Panc1 (cell line): ENCODE measurements at regions not wholly inside any gene's neighbourhood (a gene's known extent, or its start where the extent isn't known, plus 50 kb on each side); places are given as distances from the start of the nearest gene placed in this dataset.

ENCODE experiments used
- ATAC-seq: fragments of 200-7000 bp; cut with Tn5 transposase; 2 replicates; pipeline ENCODE4 v1.9.1; 2020; ENCODE audit warnings: mild to moderate bottlenecking, moderate library complexity
- BruUV-seq: library from RNA; stranded (reverse); fragments of 400-500 nt; replicated peaks from 2 replicates; lab custom pipeline; 2021; lab: Mats Ljungman, UMichigan
- CTCF ChIA-PET: fragments of 300-600 bp; sonication (Branson Sonifier 250); formaldehyde crosslinking; loops from one replicate; lab custom pipeline; 2022; ENCODE audit warnings: antibody characterized with exemption; lab: Charles Lee
- POLR2A ChIA-PET: fragments of 300-600 bp; sonication (Branson Sonifier 250); formaldehyde crosslinking; loops from one replicate; lab custom pipeline; 2022; ENCODE audit warnings: antibody characterized with exemption; lab: Charles Lee
- DNase-seq: peaks from one replicate; pipeline ENCODE4 v3.0.0-alpha.2; 2010; ENCODE audit warnings: low read depth, low spot score
- H3K27ac ChIP-seq: 2 replicates; pipeline ENCODE4 v1.5.1; 2011; ENCODE audit warnings: mild to moderate bottlenecking, low read length, inconsistent platforms
- H3K27me3 ChIP-seq: fragments of 200-500 bp; sonication (Bioruptor generic); 2 replicates; pipeline ENCODE4 v1.6.0; 2014; ENCODE audit warnings: low read length, inconsistent platforms; ENCODE audit not compliant: control insufficient read depth, insufficient read depth
- H3K36me3 ChIP-seq: fragments of 200-500 bp; sonication (Bioruptor generic); 2 replicates; pipeline ENCODE4 v1.5.1; 2014; ENCODE audit warnings: inconsistent platforms, mild to moderate bottlenecking, low read length, moderate library complexity; ENCODE audit not compliant: control insufficient read depth, insufficient read depth
- H3K4me1 ChIP-seq: 2 replicates; pipeline ENCODE4 v1.5.1; 2011; ENCODE audit warnings: inconsistent platforms, mild to moderate bottlenecking, low read length, moderate library complexity; ENCODE audit not compliant: control insufficient read depth, insufficient read depth
- H3K4me3 ChIP-seq, 2 experiments: 2 replicates each; pipeline ENCODE4 v1.5.1; 2011 to 2012; ENCODE audit warnings: low read depth in 2 of 2, low read length in 2 of 2, mild to moderate bottlenecking in 2 of 2, inconsistent platforms in 1 of 2, moderate library complexity in 1 of 2
- H3K9me3 ChIP-seq: fragments of 200-500 bp; sonication (Bioruptor generic); 2 replicates; pipeline ENCODE4 v1.5.1; 2014; ENCODE audit warnings: low read depth, mild to moderate bottlenecking, inconsistent platforms, low read length, moderate library complexity; ENCODE audit not compliant: control insufficient read depth, insufficient read depth
- POLR2AphosphoS5 ChIP-seq: IDR thresholded peaks from 2 replicates; pipeline ENCODE4 v1.6.1; 2012; ENCODE audit warnings: mild to moderate bottlenecking, low read depth, low read length, moderate library complexity
- SIN3A ChIP-seq: IDR thresholded peaks from 2 replicates; pipeline ENCODE4 v1.6.1; 2012; ENCODE audit warnings: low read depth, mild to moderate bottlenecking, low read length, moderate library complexity, borderline replicate concordance; ENCODE audit not compliant: insufficient read depth
- TCF7L2 ChIP-seq: IDR thresholded peaks from 2 replicates; pipeline ENCODE4 v1.6.1; 2011; ENCODE audit warnings: mild to moderate bottlenecking, low read depth, low read length, inconsistent platforms
- in situ Hi-C: cut with HindIII; loops from 2 replicates; pipeline ENCODE4 v1.10.0; 2016; ENCODE audit warnings: low sequenced_read_pairs, low pct_unique_long_range_greater_than_20kb
- intact Hi-C: fragments of 100-400 bp; cut with micrococcal nuclease; formaldehyde crosslinking; loops from one replicate; pipeline ENCODE4 v1.10.0; 2022; ENCODE audit not compliant: unreplicated experiment
- TF ChIP-seq, protein P1 (sequence below): fragments of 450-650 bp; IDR thresholded peaks from 2 replicates; pipeline ENCODE4 v1.5.1; 2017; ENCODE audit warnings: mild to moderate bottlenecking
- TF ChIP-seq, protein P2 (sequence below), 2 experiments: IDR thresholded peaks; 2 replicates each; pipeline ENCODE4 v1.6.1; 2011 to 2012; ENCODE audit warnings: low read depth in 2 of 2, control low read depth in 1 of 2, low read length in 1 of 2, mild to moderate bottlenecking in 1 of 2, moderate library complexity in 1 of 2; ENCODE audit not compliant: insufficient read depth in 1 of 2

DNA sequence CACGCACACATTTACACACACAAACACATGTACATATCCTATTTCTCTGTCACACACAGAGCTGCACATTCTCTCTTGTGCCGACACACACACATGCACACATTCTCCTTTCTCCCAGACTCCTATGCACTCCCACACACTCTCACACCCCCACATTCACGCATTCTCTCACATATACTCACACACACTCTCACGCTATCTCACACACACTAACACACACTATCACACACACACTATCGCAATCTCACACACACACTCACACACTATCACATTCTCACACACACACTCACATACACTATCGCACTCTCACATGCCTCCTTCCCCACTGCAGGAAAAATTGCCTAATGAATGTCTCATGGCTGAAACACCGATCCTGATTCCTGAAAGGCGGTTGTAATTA lies 450.7 kb downstream of the AACS start:
- H3K36me3 ChIP-seq: no peaks in the 10 kb centered on the region
- H3K4me1 ChIP-seq: no peaks in the 10 kb centered on the region
- ATAC-seq (no peak), DNase-seq (no peak)
- no peak overlapping the region for H3K4me3 ChIP-seq
- TF ChIP-seq SIN3A: no peak
- no peak for TF ChIP-seq TCF7L2
- TF ChIP-seq, protein P1, sequence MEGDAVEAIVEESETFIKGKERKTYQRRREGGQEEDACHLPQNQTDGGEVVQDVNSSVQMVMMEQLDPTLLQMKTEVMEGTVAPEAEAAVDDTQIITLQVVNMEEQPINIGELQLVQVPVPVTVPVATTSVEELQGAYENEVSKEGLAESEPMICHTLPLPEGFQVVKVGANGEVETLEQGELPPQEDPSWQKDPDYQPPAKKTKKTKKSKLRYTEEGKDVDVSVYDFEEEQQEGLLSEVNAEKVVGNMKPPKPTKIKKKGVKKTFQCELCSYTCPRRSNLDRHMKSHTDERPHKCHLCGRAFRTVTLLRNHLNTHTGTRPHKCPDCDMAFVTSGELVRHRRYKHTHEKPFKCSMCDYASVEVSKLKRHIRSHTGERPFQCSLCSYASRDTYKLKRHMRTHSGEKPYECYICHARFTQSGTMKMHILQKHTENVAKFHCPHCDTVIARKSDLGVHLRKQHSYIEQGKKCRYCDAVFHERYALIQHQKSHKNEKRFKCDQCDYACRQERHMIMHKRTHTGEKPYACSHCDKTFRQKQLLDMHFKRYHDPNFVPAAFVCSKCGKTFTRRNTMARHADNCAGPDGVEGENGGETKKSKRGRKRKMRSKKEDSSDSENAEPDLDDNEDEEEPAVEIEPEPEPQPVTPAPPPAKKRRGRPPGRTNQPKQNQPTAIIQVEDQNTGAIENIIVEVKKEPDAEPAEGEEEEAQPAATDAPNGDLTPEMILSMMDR: no peak
- TF ChIP-seq, protein P2, sequence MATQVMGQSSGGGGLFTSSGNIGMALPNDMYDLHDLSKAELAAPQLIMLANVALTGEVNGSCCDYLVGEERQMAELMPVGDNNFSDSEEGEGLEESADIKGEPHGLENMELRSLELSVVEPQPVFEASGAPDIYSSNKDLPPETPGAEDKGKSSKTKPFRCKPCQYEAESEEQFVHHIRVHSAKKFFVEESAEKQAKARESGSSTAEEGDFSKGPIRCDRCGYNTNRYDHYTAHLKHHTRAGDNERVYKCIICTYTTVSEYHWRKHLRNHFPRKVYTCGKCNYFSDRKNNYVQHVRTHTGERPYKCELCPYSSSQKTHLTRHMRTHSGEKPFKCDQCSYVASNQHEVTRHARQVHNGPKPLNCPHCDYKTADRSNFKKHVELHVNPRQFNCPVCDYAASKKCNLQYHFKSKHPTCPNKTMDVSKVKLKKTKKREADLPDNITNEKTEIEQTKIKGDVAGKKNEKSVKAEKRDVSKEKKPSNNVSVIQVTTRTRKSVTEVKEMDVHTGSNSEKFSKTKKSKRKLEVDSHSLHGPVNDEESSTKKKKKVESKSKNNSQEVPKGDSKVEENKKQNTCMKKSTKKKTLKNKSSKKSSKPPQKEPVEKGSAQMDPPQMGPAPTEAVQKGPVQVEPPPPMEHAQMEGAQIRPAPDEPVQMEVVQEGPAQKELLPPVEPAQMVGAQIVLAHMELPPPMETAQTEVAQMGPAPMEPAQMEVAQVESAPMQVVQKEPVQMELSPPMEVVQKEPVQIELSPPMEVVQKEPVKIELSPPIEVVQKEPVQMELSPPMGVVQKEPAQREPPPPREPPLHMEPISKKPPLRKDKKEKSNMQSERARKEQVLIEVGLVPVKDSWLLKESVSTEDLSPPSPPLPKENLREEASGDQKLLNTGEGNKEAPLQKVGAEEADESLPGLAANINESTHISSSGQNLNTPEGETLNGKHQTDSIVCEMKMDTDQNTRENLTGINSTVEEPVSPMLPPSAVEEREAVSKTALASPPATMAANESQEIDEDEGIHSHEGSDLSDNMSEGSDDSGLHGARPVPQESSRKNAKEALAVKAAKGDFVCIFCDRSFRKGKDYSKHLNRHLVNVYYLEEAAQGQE (IDR thresholded peaks at IDR 0.05; ENCODE audit: insufficient read depth in 1 of 2, low read depth in 2 of 2, low read length in 1 of 2): no peak
- no peak for TF ChIP-seq POLR2AphosphoS5
- POLR2A ChIA-PET: no interaction called here
- in situ Hi-C loops (no loop called here), intact Hi-C loops (no loop called here)
- CTCF ChIA-PET: no interaction called here
- no peaks in the 10 kb centered on the region for H3K9me3 ChIP-seq
- peaks cover 2% of the 10 kb centered on the region; the same call in 1 of the 2 replicates for H3K27me3 ChIP-seq
- BruUV-seq: no TSS peak
- no peak overlapping the region for H3K27ac ChIP-seq

DNA sequence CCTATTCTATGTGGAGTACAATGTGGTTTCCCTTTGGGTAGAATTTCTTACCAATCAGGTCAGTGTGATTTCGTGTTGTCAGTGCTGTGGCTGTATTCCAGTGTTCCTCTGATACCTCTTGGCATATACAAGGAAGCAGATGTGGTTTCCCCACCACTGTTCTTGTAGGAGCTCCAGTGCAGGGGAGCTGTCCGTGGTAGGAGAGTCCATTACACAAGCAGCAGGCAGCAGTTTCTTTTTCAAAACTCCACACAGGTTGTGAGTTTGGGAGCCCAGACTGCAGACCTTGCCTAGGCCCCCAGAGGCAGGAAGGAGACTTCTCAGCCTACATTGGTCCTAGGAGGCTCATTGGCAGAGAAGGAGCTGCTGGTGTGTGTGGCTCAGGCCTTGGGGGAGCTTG lies 452.8 kb downstream of the AACS start:
- no peaks in the 10 kb centered on the region for H3K4me1 ChIP-seq
- TF ChIP-seq SIN3A: no peak
- TF ChIP-seq, protein P2 (IDR thresholded peaks at IDR 0.05; ENCODE audit: insufficient read depth in 1 of 2, low read depth in 2 of 2, low read length in 1 of 2): peak; percentile 73 to 77
- H3K36me3 ChIP-seq: no peaks in the 10 kb centered on the region
- no peaks in the 10 kb centered on the region for H3K9me3 ChIP-seq
- ChIA-PET POLR2A (no interaction called here), CTCF (no interaction called here)
- no peak for DNase-seq
- peaks cover 2% of the 10 kb centered on the region; the same call in 1 of the 2 replicates for H3K27me3 ChIP-seq
- in situ Hi-C loops: no loop called here
- ATAC-seq: no peak
- H3K4me3 ChIP-seq: no peak overlapping the region
- intact Hi-C loops: no loop called here
- H3K27ac ChIP-seq: no peak overlapping the region
- no TSS peak for BruUV-seq
